Stimulated activated CD8-positive, alpha-beta memory T cell treated with anti-CD3 and anti-CD28 coated beads, Interleukin-7, amount 100 ng/mL, for 1 hour (primary cell): ENCODE measurements at regions not wholly inside any gene's neighbourhood (a gene's known extent, or its start where the extent isn't known, plus 50 kb on each side); places are given as distances from the start of the nearest gene placed in this dataset.
"Not testable (repeated sequence)": the region's sequence is repeated elsewhere in the genome, so short reads cannot be mapped to it uniquely, and the experiment has no call there.

ENCODE experiments used
- DNase-seq, 2 donors: peaks; one replicate each; pipeline ENCODE4 v3.0.0-alpha.2; 2020; ENCODE audit warnings: low read depth in 2 of 2

DNA sequence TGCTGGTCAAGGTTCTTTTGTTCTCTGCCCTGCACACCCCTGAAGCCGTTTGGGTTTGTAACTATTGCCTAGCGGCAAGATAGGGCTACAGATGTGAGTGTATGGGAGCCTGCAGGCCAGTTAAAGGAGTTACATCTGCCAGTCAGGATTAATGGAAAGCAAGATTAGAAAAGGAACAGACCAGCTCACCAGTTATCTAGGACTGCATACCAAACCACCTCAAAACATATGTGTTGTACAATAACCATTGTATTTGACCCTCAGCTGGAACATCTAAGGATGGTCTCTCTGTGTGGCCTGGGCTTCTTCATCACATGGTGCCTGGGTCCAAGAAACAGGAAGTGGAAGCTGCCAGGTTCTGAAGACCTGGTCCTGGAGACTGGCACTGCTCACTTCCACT, 52.5 kb upstream of the FBXO28 start:
- no peak for DNase-seq

DNA sequence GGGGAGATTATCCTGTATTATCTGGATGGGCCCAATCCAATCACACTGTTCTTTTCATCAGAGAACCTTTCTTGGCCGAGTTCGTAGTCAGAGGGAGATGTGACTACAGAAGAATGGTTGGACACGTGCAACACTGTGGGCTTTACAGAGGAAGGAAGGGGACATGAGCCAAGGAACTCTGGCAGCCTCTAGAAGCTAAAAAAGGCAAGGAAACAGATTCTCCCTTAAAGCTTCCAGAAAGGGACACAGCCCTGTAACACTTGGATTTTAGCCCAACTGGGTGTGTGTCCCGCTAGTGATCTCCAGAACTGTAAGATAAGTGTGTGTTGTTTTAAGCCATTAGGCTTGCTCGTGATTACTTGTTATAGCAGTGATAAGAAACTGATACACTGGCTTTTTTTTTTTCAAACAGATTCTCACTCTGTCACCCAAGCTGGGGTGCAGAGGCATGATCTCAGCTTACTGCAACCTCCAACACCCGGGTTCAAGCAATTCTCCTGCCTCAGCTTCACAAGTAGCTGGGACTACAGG, 53.9 kb upstream of the FBXO28 start:
- no peak for DNase-seq

DNA sequence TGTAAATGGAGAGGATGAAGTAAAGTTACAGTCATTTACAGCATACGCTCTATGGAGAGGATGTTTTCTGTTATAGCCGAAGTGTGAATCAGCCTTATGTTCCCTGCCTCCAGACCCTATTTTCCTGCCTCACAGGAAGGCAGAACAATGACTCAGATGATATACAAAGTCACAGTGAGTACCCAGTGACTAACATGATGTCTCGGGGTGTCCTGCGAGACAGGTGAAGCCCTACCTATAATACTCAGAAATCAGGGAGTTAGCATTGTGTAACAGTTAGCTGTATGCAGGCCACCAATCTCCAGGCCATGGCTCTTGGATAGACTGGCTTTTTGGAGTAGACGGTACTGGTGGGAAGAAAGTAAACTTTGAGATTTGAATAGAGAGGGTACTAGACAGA, 55.6 kb upstream of the FBXO28 start:
- no peak for DNase-seq

DNA sequence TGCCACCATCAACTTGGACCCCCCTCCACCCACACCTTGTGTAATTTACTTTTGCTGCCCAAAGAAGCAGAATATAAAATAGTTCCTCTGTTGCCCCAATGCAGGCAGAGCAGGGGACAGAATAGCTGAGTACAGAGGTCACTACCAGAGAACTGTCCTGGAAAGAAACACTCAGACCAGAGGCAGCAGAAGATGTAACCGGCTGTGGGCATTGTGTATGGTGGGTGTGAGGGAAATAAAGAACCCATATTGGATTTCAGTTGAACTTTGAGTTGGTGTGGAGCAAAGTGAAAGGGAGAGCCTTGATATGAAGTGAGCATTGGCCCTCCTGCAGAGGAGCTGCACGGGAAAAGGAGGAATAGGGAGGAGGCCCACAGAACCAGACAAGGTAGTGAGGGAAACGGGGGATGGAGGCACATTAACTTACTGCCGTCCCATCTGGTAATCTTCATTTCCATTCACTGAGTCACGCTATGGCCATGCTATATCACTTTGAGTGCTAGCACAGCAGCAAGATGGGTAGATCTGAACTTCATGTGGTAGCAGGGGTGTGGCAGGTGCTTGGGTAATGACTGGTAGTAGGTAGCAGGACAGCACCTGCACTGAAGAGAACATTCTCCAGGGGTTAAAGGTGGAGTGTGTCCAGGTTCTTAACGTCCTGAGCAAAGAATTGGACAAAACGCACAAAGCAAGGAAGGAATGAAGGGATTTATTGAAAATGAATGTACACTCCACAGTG, 56.3 kb upstream of the FBXO28 start:
- DNase-seq: no peak

DNA sequence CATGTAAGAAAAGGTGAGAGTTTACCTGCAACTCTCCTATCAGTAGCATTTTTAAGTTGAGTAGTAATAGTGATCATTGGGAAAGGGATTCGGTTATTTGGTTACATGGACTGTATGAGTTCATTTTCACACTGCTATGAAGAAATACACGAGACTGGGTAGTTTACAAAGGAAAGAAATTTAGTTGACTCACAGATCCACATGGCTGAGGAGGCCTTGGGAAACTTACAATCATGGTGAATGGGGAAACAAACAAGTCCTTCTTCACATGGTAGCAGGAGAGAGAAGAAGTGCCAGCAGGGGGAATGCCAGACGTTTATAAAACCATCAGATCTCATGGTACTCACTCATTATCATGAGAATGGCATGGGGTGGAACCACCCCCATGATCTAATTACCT, 59.3 kb upstream of the FBXO28 start:
- DNase-seq: no peak

DNA sequence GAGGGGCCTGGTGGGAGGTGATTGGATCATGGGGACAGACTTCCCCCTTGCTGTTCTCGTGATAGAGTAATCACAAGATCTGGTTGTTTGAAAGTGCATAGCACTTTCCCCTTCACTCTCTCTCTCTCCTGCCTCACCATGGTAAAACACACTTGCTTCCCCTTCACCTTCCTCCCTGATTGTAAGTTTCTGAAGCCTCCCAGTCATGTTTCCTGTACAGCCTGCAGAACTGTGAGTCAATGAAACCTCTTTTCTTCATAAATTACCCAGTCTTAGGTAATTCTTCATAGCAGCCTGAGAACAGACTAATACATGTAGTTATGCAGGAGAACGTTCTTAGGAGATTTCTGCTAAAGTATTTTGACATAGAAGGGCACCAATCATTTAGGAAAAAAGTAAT, 59.9 kb upstream of the FBXO28 start:
- DNase-seq: no peak

DNA sequence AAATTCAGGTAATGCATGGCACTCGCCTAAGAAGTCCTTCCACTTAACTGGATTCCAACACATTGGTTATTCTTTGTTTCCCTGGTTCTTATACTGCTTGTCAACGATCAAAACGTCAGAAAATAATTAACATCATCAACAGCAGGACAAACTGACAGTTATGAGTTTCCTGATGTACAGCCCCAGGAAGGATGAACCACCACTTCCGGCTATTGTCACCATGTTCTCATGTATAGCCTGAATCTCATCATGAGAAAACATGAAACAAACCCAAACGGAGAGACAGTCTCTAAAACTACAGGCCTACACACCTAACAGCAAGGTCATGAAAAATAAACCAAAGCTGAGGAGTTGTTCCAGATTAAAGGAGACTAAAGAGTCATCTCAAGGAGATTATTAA, 60.5 kb upstream of the FBXO28 start:
- DNase-seq: no peak

DNA sequence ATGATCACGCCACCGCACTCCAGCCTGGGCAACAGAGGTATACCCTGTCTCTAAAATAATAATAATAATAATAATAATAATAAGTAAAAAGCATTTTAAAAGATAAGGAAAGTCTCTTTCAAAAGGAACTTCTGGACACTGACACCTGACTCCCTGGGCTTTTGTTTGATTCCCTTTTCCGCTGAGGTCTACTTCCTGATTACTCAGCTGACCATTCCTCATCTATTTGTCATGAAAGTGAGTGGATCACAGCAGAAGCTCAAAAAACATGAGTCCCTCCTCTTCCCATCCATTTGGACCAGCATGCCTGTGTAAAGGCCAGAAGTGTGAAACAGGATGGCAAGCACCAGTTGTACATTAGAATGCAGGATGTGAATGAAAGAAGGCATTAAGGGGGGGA, 61.1 kb upstream of the FBXO28 start:
- DNase-seq: no peak

DNA sequence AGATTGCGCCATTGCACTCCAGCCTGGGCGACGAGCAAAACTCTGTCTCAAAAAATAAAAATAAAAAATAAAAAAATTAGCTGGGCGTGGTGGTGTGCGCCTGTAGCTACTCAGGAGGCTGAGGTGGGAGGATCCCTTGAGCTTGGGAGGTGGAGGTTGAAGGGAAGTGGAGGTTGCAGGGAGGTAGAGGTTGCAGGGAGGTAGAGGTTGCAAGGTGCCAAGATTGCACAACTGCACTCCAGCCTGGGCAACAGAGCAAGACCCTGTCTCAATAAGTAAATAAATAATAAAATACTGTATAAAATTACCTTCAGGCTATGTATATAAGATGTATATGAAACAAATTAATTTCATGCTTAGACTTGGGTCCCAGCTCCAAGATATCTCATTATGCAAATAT, 62.1 kb upstream of the FBXO28 start:
- not testable (repeated sequence) for DNase-seq

DNA sequence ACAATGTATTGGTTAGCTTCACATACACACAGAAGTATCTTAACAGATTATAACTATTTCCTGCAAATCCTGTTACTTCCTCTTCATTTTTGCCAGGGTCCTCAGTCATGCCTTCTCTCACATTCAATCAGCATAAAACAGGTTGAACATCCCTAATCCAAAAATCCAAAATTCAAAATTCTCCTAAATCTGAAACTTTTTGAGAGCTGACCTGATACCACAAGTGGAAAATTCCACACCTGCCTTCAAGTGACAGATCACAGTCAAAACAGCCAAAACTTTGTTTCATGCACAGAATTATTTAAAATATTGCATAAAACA, 62.9 kb upstream of the FBXO28 start:
- DNase-seq: no peak

DNA sequence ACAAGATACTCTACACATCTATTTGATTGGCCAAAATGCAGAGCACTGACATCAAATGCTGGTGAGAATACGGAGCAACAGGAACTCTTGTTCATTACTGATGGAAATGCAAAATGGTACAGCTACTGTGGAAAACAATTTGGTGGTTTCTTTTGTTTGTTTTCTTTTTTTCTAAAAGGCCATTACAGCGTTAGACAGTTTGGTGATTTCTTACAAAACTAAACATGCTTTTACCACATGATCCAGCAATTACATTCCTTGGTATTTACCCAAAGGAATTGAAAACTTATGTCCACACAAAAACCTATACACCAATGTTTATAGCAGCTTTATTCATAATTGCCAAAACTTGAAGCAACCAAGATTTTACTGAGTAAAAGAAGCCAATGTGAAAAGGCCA, 66.4 kb upstream of the FBXO28 start:
- DNase-seq: no peak

DNA sequence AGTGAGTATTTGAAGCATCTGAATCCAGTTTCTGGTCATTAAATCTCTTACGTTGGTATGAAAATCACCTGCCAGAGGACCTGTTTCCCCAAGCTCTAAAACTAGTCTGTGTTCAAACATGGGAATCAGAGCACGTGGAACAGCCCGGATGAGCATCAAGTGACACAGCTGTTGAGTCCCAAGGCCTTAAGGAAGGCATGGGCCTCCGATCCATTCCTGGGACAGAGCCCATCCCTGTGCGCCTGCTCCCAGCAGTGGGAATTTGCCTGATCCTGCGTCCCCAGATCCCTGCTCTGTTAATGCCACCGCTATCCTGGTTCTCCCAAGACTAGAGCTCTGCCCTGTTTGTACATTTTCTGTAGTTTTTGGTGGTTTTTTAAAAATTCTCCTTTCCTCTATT, 68.4 kb upstream of the FBXO28 start:
- DNase-seq: no peak

DNA sequence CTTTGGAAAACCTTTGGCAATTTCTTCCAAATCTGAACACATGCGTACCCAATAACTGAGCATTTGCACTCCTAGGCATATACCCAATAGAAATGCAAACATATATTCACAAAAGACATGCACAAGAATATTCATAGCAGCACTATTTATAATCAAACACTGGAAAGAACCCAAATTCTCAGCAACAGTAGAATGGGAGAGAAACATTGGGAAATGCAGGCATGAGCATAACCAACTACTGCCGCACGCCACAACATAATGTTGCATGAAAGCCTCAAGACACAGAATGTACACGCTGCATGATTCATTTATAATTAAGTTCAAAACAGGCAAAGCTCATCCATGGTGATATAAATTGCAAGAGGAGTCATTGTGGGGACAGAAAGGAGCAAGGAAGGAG, 69.5 kb upstream of the FBXO28 start:
- DNase-seq: no peak

DNA sequence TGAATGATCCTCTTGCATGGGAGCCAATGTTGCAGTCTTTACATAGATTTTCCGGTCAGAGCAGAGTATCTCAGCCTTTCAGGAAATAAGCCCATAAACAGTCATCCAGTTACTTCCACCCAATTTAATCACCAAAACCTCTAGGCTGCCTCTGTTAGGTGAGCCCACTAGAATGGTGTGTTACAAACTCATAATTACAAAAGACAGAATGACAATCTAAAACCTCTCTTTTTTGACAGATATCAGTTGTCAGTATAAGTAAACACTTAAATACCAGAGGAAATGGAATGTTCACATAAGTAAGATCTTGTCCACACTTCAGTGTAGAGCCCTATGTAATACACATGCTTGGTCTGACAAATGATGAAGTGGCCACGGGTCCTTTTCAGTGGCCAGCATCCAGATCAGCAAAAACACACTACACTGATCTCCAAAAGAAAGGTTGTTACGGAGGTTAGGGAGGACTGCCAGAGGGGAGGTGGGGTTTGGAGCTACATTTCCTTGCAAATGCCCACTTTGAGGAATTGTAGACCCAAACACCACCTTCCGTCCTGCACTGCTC, 71.3 kb upstream of the FBXO28 start:
- DNase-seq: no peak

DNA sequence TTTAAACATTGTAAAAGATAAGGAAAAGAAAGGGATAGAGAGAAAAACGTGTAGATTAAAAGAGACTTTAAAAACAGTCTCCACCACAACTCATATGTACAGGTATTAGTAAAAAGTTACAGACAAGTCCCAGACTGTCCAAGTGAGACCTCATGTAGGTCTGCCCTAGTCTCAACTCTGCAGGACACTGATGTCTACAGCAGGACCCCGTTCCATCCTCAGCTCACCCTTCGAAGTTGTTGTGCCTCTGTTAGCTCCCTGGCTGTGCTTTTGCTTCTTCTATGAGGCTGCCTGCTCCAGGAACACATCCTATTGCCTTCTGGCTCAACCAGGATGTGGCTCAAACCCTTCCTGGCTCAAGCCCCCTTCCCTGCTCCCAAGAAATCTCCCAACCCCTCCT, 72.9 kb upstream of the FBXO28 start:
- no peak for DNase-seq

DNA sequence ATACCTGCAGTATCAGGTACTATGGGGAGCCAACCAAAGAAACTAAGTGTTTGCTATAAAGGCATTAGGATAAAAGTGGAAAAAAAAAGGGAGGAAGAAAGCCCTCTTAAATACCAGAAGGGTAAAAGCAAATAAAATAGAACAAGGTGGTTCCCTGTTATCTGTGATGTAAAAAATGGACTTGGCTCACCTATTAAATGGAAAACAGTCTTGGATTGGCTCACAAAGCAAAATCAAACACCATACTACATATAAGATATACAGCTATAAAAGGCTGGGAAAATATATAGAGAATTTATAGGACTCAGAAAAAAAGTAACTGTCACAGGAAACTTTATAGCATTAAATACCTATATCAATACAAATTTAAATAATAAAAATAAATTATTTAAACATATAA, 73.5 kb upstream of the FBXO28 start:
- not testable (repeated sequence) for DNase-seq

DNA sequence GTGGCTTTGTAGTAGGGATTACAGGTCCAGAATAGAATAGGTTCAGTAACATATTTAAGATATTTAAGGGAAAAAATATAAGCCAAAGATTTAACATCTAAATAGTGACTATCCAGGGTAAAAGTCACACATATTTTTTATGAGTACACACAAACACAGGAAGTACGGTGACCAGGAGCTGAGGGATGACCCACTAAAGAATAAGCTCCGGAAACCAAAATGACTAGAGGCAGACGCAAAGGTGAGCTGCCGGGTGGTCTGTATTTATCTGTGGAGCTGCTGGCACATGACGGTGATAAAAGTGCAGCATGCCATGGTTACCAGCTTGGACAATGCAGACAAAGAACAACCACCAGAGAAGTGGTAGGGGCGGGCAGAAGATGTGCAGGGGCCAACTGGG, 73.9 kb upstream of the FBXO28 start:
- not testable (repeated sequence) for DNase-seq

DNA sequence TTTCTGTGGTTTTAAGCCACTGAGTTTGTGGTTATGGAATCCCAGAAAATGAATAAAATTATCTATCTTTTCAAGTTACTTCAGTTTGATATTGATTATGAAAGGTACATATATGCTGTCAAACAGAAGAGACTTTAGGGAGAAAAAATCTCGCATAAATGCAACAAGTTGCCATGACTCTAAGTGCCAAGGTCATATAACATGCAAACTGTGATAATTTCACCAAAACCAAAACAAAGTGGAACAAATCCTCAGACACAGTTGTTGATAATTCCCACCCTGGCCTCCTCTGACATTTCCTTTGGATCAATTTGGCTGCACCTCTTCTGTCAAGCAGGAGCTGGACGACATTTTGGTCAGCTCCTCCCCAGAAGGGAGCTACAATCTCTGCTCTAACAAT, 75.1 kb upstream of the FBXO28 start:
- not testable (repeated sequence) for DNase-seq

DNA sequence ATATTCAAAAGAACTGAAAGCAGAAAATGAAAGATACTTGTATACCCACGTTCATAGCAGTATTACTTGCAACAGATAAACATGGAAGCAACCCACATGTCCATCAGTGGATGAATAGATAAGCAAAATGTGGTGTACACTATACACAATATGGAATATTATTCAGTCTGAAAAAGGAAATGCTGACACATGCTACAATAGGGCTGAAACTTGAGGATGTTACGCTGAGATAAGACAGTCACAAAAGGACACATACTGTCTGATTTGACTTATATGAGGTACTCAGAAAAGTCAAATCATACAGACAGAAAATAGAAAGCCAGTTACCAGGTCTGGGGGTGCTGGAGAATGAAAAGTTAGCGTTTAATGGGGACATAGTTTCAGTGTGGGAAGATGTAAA, 76.5 kb upstream of the FBXO28 start:
- not testable (repeated sequence) for DNase-seq

DNA sequence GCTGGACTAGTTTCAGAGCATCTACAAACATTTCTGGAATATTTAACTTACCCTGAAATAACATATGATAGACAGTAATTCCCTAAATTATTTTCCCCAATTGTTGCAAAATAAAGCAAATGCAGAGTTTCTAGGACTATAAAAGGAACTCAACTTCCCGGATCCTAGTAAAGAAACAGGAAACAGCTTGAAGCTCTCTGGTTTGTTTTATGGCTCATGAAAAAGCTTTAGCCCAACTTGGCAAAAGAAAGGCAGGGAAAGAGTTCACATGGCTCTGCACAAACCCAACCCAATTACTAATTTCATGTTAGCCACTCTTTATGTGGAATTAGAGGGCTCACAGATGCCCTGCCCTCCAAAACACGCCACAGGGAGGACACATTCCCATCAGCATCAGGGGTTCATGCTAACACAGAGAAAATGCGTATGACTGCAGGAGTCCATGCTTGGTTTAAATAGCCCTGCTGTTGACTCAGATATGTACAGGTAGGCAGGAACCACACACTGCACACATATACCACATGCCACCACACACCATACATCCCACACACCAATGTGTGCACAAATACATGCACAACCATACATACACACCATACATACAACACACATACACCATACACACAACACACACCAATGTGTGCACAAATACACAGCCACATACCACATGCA, 81.2 kb upstream of the FBXO28 start:
- DNase-seq: not testable (repeated sequence)

DNA sequence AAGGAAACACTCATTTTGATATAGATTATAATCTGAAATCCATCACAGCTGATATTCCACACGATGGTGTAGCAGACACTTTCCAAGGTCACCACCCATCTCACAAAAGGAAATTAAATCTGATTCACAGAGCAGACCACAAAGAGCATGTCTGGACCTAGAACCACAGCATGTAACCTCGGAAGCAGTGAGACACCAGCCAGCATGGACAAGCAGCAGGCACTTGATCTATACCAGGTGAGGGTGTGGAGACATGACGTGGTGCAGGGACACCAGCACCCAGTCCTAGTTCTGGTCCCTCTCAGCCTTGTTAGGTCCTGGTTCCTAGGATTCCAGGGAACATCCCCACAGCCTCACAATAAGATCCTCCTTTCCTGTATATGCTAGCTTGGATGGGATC, 81.9 kb upstream of the FBXO28 start:
- not testable (repeated sequence) for DNase-seq

DNA sequence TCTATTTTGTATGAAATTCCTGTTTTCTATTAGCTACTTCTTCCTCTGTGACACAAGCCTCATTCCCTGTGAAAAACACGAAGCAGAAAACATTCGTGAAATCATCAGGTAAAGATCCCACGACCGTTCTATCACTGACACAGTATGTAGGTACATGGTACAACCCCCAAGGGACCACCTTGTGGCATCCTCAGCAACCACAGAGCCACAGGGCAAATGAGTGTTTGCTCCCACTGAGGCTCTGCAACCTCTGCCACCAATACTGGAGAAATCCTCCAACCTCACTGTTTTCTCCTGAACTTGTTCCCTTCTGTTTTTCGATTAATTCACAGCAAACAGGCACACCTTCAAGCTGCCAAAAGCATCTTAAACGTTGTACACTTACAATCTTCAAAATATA, 83.7 kb upstream of the FBXO28 start:
- DNase-seq: not testable (repeated sequence)

DNA sequence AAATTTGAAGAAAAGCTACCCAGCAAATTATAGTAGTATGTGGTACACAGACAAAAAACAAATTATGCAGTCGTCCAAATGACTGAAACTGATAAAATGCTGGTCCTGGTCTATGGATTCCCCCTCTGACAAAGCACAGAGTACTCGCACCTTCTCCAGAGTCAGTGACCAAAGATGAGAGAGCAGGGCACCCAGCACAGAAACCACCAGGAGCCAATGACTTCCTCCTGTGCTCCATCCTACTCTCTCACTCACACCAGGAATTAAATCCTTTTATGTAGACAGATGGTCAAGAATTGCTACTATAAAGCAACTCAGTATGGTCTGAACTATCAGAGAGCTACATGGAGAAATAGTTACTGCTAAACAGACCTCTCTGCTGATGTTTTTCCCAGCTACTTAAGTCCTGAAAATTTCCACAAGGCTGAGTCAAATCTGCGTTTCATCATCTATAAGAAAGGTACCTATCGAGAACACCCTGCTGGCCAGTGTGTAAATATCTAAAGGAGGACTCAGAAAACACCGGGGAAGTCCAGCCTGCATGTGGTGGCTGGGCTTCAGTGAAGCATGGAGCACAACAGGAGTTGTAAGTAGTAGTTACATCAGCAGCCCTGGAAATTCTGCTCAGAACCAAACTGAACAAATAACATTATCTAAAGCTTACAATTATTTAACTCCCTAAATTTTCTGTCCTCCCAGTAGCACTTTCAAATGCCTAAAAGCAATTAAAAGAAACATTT, 84.5 kb upstream of the FBXO28 start:
- DNase-seq: not testable (repeated sequence)
